HEK293 (cell line): ENCODE measurements at regions not wholly inside any gene's neighbourhood (a gene's known extent, or its start where the extent isn't known, plus 50 kb on each side); places are given as distances from the start of the nearest gene placed in this dataset.

Experiments used
- CTCF ChIA-PET: fragments of 350-600 bp; formaldehyde crosslinking; extraction: SDS; loops from one replicate; lab custom pipeline; 2021; ENCODE audit warnings: antibody characterized with exemption; lab: Yijun Ruan, JAX
- POLR2A ChIA-PET: fragments of 300-600 bp; formaldehyde crosslinking; extraction: SDS; loops from one replicate; lab custom pipeline; 2020; ENCODE audit warnings: antibody characterized with exemption, inconsistent platforms; lab: Yijun Ruan, JAX
- H3K27ac ChIP-seq: fragments of 200-500 bp; sonication (Bioruptor generic); 2 replicates; pipeline ENCODE4 v1.5.1; 2014; ENCODE audit warnings: low read depth, low read length, control low read depth, inconsistent platforms; ENCODE audit errors: extremely low read depth
- H3K36me3 ChIP-seq, 2 experiments: fragments of 200-500 bp in 1 of 2; sonication (Bioruptor generic) in 1 of 2; 1 replicate in 1 of 2; 2 replicates in 1 of 2; pipeline ENCODE4 v1.5.1; 2014 to 2017; ENCODE audit warnings: inconsistent platforms in 2 of 2, low read length in 2 of 2; ENCODE audit not compliant: control insufficient read depth in 2 of 2, insufficient read depth in 1 of 2
- H3K4me1 ChIP-seq: fragments of 200-500 bp; sonication (Bioruptor generic); 2 replicates; pipeline ENCODE4 v1.5.1; 2014; ENCODE audit warnings: mild to moderate bottlenecking, low read length, inconsistent platforms; ENCODE audit not compliant: control insufficient read depth, insufficient read depth
- H3K4me3 ChIP-seq: 2 replicates; pipeline ENCODE4 v1.5.1; 2011; ENCODE audit warnings: low read depth, mild to moderate bottlenecking, control low read depth, low read length, moderate library complexity
- H3K9me3 ChIP-seq: fragments of 200-500 bp; sonication (Bioruptor generic); 2 replicates; pipeline ENCODE4 v1.5.1; 2014; ENCODE audit warnings: low read depth, low read length, inconsistent platforms; ENCODE audit not compliant: control insufficient read depth, insufficient read depth
- BCL6B ChIP-seq: fragments of 450-650 bp; formaldehyde crosslinking; IDR thresholded peaks from 2 replicates; pipeline ENCODE4 v1.5.1; 2017; ENCODE audit warnings: missing biosample characterization, missing genetic modification characterization
- SALL2 ChIP-seq: fragments of 450-650 bp; formaldehyde crosslinking; IDR thresholded peaks from 2 replicates; pipeline ENCODE4 v1.5.0; 2017; ENCODE audit warnings: missing biosample characterization, mild to moderate bottlenecking, missing genetic modification characterization, borderline replicate concordance
- ZBTB21 ChIP-seq: fragments of 450-650 bp; formaldehyde crosslinking; IDR thresholded peaks from 2 replicates; pipeline ENCODE4 v1.5.1; 2017; ENCODE audit warnings: missing biosample characterization, missing genetic modification characterization
- ZNF121 ChIP-seq: fragments of 450-650 bp; formaldehyde crosslinking; IDR thresholded peaks from 2 replicates; pipeline ENCODE4 v1.5.1; 2016; ENCODE audit warnings: missing biosample characterization, missing genetic modification characterization
- ZNF18 ChIP-seq: fragments of 450-650 bp; formaldehyde crosslinking; IDR thresholded peaks from 2 replicates; pipeline ENCODE4 v1.5.1; 2016; ENCODE audit warnings: missing biosample characterization, missing genetic modification characterization
- ZNF221 ChIP-seq: fragments of 450-650 bp; formaldehyde crosslinking; IDR thresholded peaks from 2 replicates; pipeline ENCODE4 v1.5.1; 2017; ENCODE audit warnings: missing biosample characterization, missing genetic modification characterization, borderline replicate concordance
- ZNF23 ChIP-seq: fragments of 450-650 bp; formaldehyde crosslinking; IDR thresholded peaks from 2 replicates; pipeline ENCODE4 v1.5.1; 2016; ENCODE audit warnings: missing biosample characterization, missing genetic modification characterization, borderline replicate concordance
- ZNF292 ChIP-seq: fragments of 450-650 bp; formaldehyde crosslinking; IDR thresholded peaks from 2 replicates; pipeline ENCODE4 v1.5.1; 2016; ENCODE audit warnings: low read depth, missing biosample characterization, missing genetic modification characterization, borderline replicate concordance
- ZNF311 ChIP-seq: fragments of 450-650 bp; formaldehyde crosslinking; IDR thresholded peaks from 2 replicates; pipeline ENCODE4 v1.5.1; 2017; ENCODE audit warnings: missing biosample characterization, missing genetic modification characterization, borderline replicate concordance
- ZNF513 ChIP-seq: fragments of 450-650 bp; IDR thresholded peaks from 2 replicates; pipeline ENCODE4 v1.5.1; 2018; ENCODE audit warnings: missing biosample characterization, missing genetic modification characterization
- ZNF626 ChIP-seq: fragments of 450-650 bp; sonication (Bioruptor Pico); formaldehyde crosslinking; IDR thresholded peaks from 2 replicates; pipeline ENCODE4 v1.5.1; 2018; ENCODE audit warnings: missing biosample characterization, missing genetic modification characterization, inconsistent platforms
- ZNF639 ChIP-seq: fragments of 450-650 bp; formaldehyde crosslinking; IDR thresholded peaks from 2 replicates; pipeline ENCODE4 v1.5.1; 2016; ENCODE audit warnings: missing biosample characterization, missing genetic modification characterization
- ZNF660 ChIP-seq: fragments of 450-650 bp; IDR thresholded peaks from 2 replicates; pipeline ENCODE4 v1.5.1; 2018; ENCODE audit warnings: missing biosample characterization, mild to moderate bottlenecking, missing genetic modification characterization
- ZNF704 ChIP-seq: fragments of 450-650 bp; formaldehyde crosslinking; IDR thresholded peaks from 2 replicates; pipeline ENCODE4 v1.5.1; 2016; ENCODE audit warnings: missing biosample characterization, missing genetic modification characterization
- ZNF785 ChIP-seq: fragments of 450-650 bp; formaldehyde crosslinking; IDR thresholded peaks from 2 replicates; pipeline ENCODE4 v1.5.1; 2016; ENCODE audit warnings: missing biosample characterization, missing genetic modification characterization
- TF ChIP-seq, protein P1 (sequence below): fragments of 450-650 bp; formaldehyde crosslinking; IDR thresholded peaks from 2 replicates; pipeline ENCODE4 v1.5.1; 2016; ENCODE audit warnings: missing biosample characterization, missing genetic modification characterization

- no peaks in the 10 kb centered on the region for H3K4me1 ChIP-seq
- POLR2A ChIA-PET: interaction anchor here (0.6 kb wide), 1 partner anchor 103 kb away, joined by 4 read pairs; no protein-coding TSS in a partner anchor
- CTCF ChIA-PET: no interaction called here
- H3K27ac ChIP-seq: no peak overlapping the region
- TF ChIP-seq ZNF704 (tag by site-specific recombination): no peak
- no peak for TF ChIP-seq ZNF626 (tag by site-specific recombination)
- TF ChIP-seq BCL6B (tag by site-specific recombination): no peak
- TF ChIP-seq ZNF513 (tag by site-specific recombination): no peak
- no peak for TF ChIP-seq ZNF639 (tag by site-specific recombination)
- TF ChIP-seq ZNF23 (tag by site-specific recombination): no peak
- TF ChIP-seq, protein P1, sequence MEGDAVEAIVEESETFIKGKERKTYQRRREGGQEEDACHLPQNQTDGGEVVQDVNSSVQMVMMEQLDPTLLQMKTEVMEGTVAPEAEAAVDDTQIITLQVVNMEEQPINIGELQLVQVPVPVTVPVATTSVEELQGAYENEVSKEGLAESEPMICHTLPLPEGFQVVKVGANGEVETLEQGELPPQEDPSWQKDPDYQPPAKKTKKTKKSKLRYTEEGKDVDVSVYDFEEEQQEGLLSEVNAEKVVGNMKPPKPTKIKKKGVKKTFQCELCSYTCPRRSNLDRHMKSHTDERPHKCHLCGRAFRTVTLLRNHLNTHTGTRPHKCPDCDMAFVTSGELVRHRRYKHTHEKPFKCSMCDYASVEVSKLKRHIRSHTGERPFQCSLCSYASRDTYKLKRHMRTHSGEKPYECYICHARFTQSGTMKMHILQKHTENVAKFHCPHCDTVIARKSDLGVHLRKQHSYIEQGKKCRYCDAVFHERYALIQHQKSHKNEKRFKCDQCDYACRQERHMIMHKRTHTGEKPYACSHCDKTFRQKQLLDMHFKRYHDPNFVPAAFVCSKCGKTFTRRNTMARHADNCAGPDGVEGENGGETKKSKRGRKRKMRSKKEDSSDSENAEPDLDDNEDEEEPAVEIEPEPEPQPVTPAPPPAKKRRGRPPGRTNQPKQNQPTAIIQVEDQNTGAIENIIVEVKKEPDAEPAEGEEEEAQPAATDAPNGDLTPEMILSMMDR (tag by site-specific recombination): no peak
- no peak for TF ChIP-seq ZNF221 (tag by site-specific recombination)
- TF ChIP-seq ZNF18 (tag by site-specific recombination): no peak
- no peak for TF ChIP-seq ZBTB21 (tag by site-specific recombination)
- no peak for TF ChIP-seq ZNF121 (tag by site-specific recombination)
- no peak for TF ChIP-seq ZNF785 (tag by site-specific recombination)
- no peak for TF ChIP-seq ZNF292
- no peak for TF ChIP-seq ZNF311 (tag by site-specific recombination)
- no peak for TF ChIP-seq SALL2
- TF ChIP-seq ZNF660: no peak
- TF ChIP-seq, all 188 proteins: peak for 0
- Histone ChIP-seq H3K4me3 (no peak overlapping the region), H3K36me3 (no peaks in the 10 kb centered on the region), H3K9me3 (no peaks in the 10 kb centered on the region)
Measured at GRCh38 chr5:92353107-92354030, 970.3 kb upstream of the ARRDC3 start.
